Suprapubic skin (tissue), 4 donors: ENCODE measurements at regions not wholly inside any gene's neighbourhood (a gene's known extent, or its start where the extent isn't known, plus 50 kb on each side); places are given as distances from the start of the nearest gene placed in this dataset.
"Not testable (repeated sequence)": the region's sequence is repeated elsewhere in the genome, so short reads cannot be mapped to it uniquely, and the experiment has no call there.

Source experiments
- DNase-seq, 2 donors: peaks; one replicate each; pipeline ENCODE4 v3.0.0-alpha.2; 2019; ENCODE audit warnings: low spot score in 2 of 2
- H3K27ac ChIP-seq: fragments of 200-600 bp; sonication (generic); one replicate; pipeline ENCODE4 v1.5.1; 2019
- H3K27me3 ChIP-seq: fragments of 200-600 bp; sonication (generic); one replicate; pipeline ENCODE4 v1.5.1; 2019
- H3K36me3 ChIP-seq: fragments of 200-600 bp; sonication (generic); one replicate; pipeline ENCODE4 v1.5.1; 2019
- H3K4me1 ChIP-seq: fragments of 200-600 bp; sonication (generic); one replicate; pipeline ENCODE4 v1.5.1; 2019
- H3K4me3 ChIP-seq: fragments of 200-600 bp; sonication (generic); one replicate; pipeline ENCODE4 v1.5.1; 2019; ENCODE audit warnings: mild to moderate bottlenecking
- H3K9me3 ChIP-seq: fragments of 200-600 bp; sonication (generic); one replicate; pipeline ENCODE4 v1.5.1; 2019
- EP300 ChIP-seq: sonication (generic); formaldehyde crosslinking; IDR thresholded peaks from one replicate; pipeline ENCODE4 v1.6.1; 2017; ENCODE audit warnings: antibody characterized with exemption
- POLR2A ChIP-seq, 2 donors: fragments of 450-650 bp; IDR thresholded peaks; one replicate each; pipeline ENCODE4 v1.6.1; 2017; ENCODE audit warnings: antibody characterized with exemption in 2 of 2, mild to moderate bottlenecking in 2 of 2, moderate library complexity in 2 of 2
- POLR2AphosphoS5 ChIP-seq, 3 donors: sonication (generic); formaldehyde crosslinking; IDR thresholded peaks; one replicate each; pipeline ENCODE4 v1.6.1; 2017; ENCODE audit warnings: antibody characterized with exemption in 3 of 3
- WGBS: methylation state at CpG from one replicate; pipeline ENCODE4 v1.1.5; 2018; 5-methylcytosine and 5-hydroxymethylcytosine counted together
- TF ChIP-seq, protein P1 (sequence below), 2 donors: fragments of 200-600 bp in 1 of 2; fragments of 450-650 bp in 1 of 2; sonication (generic) in 1 of 2; IDR thresholded peaks; one replicate each; pipeline ENCODE4 v1.5.1; 2016 to 2019; ENCODE audit warnings: antibody characterized with exemption in 2 of 2, mild to moderate bottlenecking in 1 of 2, moderate library complexity in 1 of 2

DNA sequence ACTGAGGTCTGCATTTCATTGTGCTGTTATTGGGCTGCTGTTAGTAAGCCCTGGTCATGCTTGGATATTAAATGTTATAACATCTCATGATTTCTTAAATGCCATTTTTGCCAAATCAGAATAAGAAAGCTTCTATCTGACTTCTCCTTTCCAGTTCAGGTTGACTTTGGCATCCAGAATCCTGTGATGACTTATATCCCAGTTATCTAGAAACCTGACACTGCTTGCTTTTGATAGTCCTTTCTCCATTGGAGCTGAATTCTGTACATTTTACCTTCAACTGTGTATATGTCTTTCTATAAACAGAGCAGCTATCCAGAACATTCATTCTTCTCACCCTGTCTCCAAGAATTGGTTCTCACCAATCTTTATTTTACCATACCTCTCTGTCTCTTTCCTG, 257.7 kb upstream of the GNPDA2 start:
- TF ChIP-seq, protein P1, sequence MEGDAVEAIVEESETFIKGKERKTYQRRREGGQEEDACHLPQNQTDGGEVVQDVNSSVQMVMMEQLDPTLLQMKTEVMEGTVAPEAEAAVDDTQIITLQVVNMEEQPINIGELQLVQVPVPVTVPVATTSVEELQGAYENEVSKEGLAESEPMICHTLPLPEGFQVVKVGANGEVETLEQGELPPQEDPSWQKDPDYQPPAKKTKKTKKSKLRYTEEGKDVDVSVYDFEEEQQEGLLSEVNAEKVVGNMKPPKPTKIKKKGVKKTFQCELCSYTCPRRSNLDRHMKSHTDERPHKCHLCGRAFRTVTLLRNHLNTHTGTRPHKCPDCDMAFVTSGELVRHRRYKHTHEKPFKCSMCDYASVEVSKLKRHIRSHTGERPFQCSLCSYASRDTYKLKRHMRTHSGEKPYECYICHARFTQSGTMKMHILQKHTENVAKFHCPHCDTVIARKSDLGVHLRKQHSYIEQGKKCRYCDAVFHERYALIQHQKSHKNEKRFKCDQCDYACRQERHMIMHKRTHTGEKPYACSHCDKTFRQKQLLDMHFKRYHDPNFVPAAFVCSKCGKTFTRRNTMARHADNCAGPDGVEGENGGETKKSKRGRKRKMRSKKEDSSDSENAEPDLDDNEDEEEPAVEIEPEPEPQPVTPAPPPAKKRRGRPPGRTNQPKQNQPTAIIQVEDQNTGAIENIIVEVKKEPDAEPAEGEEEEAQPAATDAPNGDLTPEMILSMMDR (IDR thresholded peaks at IDR 0.05): no peak
- TF ChIP-seq POLR2A (IDR thresholded peaks at IDR 0.05): no peak
- no peak for TF ChIP-seq EP300
- no peak for TF ChIP-seq POLR2AphosphoS5 (IDR thresholded peaks at IDR 0.05)
- no peak overlapping the region for H3K27ac ChIP-seq

DNA sequence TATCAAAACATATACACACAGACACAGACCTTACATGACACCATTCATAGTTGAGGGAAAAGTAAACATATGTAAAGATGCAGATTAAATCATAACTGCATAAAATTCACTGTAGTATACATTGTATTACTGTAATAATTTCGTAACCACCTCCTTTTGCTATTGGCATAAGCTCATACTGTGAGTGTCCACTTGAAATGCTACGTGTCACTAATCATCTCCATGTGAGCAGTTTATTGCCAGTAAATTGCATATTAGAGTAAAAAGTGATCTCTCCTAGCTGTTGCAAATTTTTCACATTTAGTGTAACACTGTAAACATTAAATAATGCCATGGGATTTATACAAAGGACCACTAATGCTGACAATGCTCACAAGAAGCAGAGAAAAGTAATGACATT, 256.7 kb upstream of the GNPDA2 start:
- H3K4me1 ChIP-seq: no peaks in the 10 kb centered on the region
- WGBS: 55% methylated on average over 2 of the region's 2 CpGs
- TF ChIP-seq EP300 (no peak), POLR2A (IDR thresholded peaks at IDR 0.05) (no peak), POLR2AphosphoS5 (IDR thresholded peaks at IDR 0.05) (no peak)
- TF ChIP-seq, protein P1 (IDR thresholded peaks at IDR 0.05): no peak
- DNase-seq: no peak
- no peak overlapping the region for H3K27ac ChIP-seq
- no peaks in the 10 kb centered on the region for H3K36me3 ChIP-seq
- no peaks in the 10 kb centered on the region for H3K9me3 ChIP-seq
- no peak overlapping the region for H3K4me3 ChIP-seq
- no peaks in the 10 kb centered on the region for H3K27me3 ChIP-seq

More for the DNA sequence above, 257.7 kb upstream of the GNPDA2 start:
- Histone ChIP-seq H3K4me1 (no peaks in the 10 kb centered on the region), H3K9me3 (no peaks in the 10 kb centered on the region), H3K4me3 (no peak overlapping the region), H3K27me3 (no peaks in the 10 kb centered on the region), H3K36me3 (no peaks in the 10 kb centered on the region)
- DNase-seq: no peak

DNA sequence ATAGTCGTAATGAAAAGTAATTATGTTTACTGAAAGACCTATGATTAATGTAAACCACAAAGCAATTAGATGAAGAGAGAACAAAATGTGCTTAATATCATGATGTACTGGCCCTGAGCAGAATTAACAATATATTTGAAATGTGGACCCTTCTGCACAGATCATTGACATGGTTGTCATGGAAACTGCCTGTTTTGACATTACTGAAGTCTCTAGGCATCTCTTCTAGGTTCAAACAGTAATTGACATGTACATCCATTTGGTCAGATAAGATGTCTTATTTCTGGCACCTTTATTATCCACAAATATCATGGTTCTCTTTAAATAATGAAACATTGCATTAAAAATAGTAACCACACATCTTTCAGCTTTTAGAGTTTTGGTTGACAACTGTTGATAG, 251.7 kb upstream of the GNPDA2 start:
- 26% methylated on average over 1 of the region's 1 CpG for WGBS
- Histone ChIP-seq H3K27me3 (no peaks in the 10 kb centered on the region), H3K4me1 (no peaks in the 10 kb centered on the region), H3K9me3 (no peaks in the 10 kb centered on the region), H3K4me3 (no peak overlapping the region), H3K27ac (no peak overlapping the region), H3K36me3 (no peaks in the 10 kb centered on the region)
- TF ChIP-seq POLR2AphosphoS5 (IDR thresholded peaks at IDR 0.05) (no peak), EP300 (no peak)
- no peak for DNase-seq

GRCh38 chr4:44965435-44966095, 239.2 kb upstream of the GNPDA2 start:
- Histone ChIP-seq H3K27ac (no peak overlapping the region), H3K9me3 (no peaks in the 10 kb centered on the region), H3K27me3 (no peaks in the 10 kb centered on the region), H3K36me3 (no peaks in the 10 kb centered on the region), H3K4me1 (no peaks in the 10 kb centered on the region), H3K4me3 (no peak overlapping the region)
- WGBS: 87% methylated on average over 6 of the region's 6 CpGs
- no peak for DNase-seq
- TF ChIP-seq POLR2A (IDR thresholded peaks at IDR 0.05): no peak
- TF ChIP-seq EP300: no peak
- TF ChIP-seq, protein P1 (IDR thresholded peaks at IDR 0.05): no peak
- TF ChIP-seq POLR2AphosphoS5 (IDR thresholded peaks at IDR 0.05): no peak

DNA sequence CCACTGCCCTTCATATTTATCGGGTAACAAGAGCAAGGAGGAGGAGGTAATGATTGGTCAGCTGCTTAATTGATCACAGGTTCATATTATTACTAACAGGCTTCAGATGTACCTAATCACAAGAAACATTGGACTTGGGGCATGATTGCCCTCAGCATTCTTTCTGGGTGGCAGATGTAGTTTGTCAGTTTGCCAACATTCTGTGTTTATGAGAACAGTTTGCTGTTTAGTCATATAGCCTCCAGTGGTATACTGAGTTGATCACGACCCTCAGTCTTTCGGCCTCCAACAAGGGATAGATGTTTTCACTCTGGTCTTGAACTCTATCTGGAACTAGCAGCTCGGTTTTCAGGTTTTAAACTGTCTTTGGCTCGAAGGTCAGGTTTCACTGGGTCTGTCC, 237.7 kb upstream of the GNPDA2 start:
- not testable (repeated sequence) for H3K4me1 ChIP-seq, H3K36me3 ChIP-seq, H3K9me3 ChIP-seq, H3K27ac ChIP-seq, H3K27me3 ChIP-seq, H3K4me3 ChIP-seq, DNase-seq
- 55% methylated on average over 5 of the region's 5 CpGs for WGBS

DNA sequence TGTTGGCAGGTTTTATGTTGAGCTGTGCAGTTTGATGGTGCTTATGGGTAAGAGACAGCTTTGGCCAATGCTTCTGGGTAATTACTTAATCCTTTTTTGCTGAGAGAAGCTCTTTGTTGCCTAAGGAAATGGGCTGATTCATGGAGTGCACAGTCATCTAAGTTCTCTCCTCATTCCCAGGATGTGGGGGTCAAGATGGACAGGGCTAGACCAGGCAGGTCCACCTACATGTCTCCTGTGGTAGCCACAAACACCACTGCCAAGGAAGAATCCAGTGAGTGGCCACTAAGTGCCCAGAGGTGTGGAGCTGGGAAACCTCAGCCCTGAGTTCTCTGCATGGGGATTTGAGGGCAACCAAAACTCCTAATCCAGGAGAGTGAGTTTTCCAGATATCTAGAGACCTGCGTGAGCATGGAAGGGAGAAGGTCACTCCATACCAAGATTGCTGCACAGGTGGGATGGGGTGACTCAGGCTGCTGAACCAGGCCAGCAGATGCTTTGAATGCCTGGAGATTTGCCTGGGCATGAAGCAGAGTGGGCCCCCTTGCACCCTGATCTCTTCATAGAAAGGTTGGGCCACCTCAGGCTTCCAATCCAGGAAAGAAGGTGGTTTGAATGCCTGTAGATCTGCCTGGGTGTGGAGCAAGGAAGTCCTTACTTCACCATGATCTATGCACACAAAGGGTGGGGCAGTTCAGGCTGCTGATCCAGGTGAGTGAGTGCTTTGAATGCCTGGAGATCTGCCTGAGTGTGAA, 234.8 kb upstream of the GNPDA2 start:
- H3K27ac ChIP-seq: no peak overlapping the region
- no peak overlapping the region for H3K4me3 ChIP-seq
- 92% methylated on average over 1 of the region's 1 CpG for WGBS
- H3K27me3 ChIP-seq: no peaks in the 10 kb centered on the region
- TF ChIP-seq POLR2AphosphoS5 (IDR thresholded peaks at IDR 0.05): no peak
- TF ChIP-seq EP300: no peak
- no peak for TF ChIP-seq POLR2A (IDR thresholded peaks at IDR 0.05)
- TF ChIP-seq, protein P1 (IDR thresholded peaks at IDR 0.05): no peak
- H3K36me3 ChIP-seq: no peaks in the 10 kb centered on the region
- H3K9me3 ChIP-seq: peaks cover 4% of the 10 kb centered on the region
- DNase-seq: no peak
- H3K4me1 ChIP-seq: no peaks in the 10 kb centered on the region
